Endothelial cell of umbilical vein (primary cell): ENCODE measurements at regions not wholly inside any gene's neighbourhood (a gene's known extent, or its start where the extent isn't known, plus 50 kb on each side); places are given as distances from the start of the nearest gene placed in this dataset.

Experiments
- BruUV-seq: library from RNA; stranded (reverse); fragments of 400-500 nt; replicated peaks from 2 replicates; lab custom pipeline; 2021; lab: Mats Ljungman, UMichigan
- CTCF ChIA-PET: fragments of 300-600, 350-600 bp; sonication (Branson Sonifier 250); formaldehyde crosslinking; loops from one replicate; lab custom pipeline; 2021; ENCODE audit warnings: antibody characterized with exemption, inconsistent platforms; lab: Charles Lee
- POLR2A ChIA-PET: fragments of 300-600, 350-600 bp; sonication (Branson Sonifier 250); formaldehyde crosslinking; loops from one replicate; lab custom pipeline; 2021; ENCODE audit warnings: antibody characterized with exemption, inconsistent platforms; lab: Charles Lee
- DNase-seq: peaks from one replicate; pipeline ENCODE4 v3.0.0-alpha.2; 2011; ENCODE audit warnings: low read depth, low spot score
- FAIRE-seq: peaks from 2 replicates; lab custom pipeline; 2011; peaks lifted over from hg19 to GRCh38; lab: Jason Lieb, UNC
- H2AFZ ChIP-seq: 2 replicates; pipeline ENCODE4 v1.6.0; 2012; ENCODE audit warnings: low read depth, low read length, control low read depth, inconsistent platforms
- H3K27ac ChIP-seq: 2 replicates; pipeline ENCODE4 v1.5.1; 2011; ENCODE audit warnings: low read depth, mild to moderate bottlenecking, control low read depth, low read length, moderate library complexity; ENCODE audit not compliant: insufficient read depth
- H3K27me3 ChIP-seq, 2 experiments: 2 replicates each; pipeline versions ENCODE4 v1.6.0 to v1.6.1; 2011; ENCODE audit warnings: low read length in 2 of 2, mixed read lengths in 1 of 2; ENCODE audit not compliant: control insufficient read depth in 2 of 2, insufficient read depth in 2 of 2
- H3K36me3 ChIP-seq, 2 experiments: 2 replicates in 1 of 2; 3 replicates in 1 of 2; pipeline ENCODE4 v1.5.1; 2011; ENCODE audit warnings: low read length in 2 of 2, mild to moderate bottlenecking in 1 of 2, moderate library complexity in 1 of 2; ENCODE audit not compliant: control insufficient read depth in 2 of 2, insufficient read depth in 2 of 2; ENCODE audit errors: extremely low read depth in 1 of 2
- H3K4me1 ChIP-seq: 3 replicates; pipeline ENCODE4 v1.5.1; 2011; ENCODE audit warnings: mild to moderate bottlenecking, low read length; ENCODE audit not compliant: control insufficient read depth, insufficient read depth; ENCODE audit errors: extremely low read depth
- H3K4me2 ChIP-seq: 2 replicates; pipeline ENCODE4 v1.6.1; 2011; ENCODE audit warnings: low read length, control low read depth, mixed read lengths; ENCODE audit not compliant: insufficient read depth
- H3K4me3 ChIP-seq, 3 experiments: fragments of 200-600 bp in 1 of 3; sonication (generic), shearing (Covaris generic) in 1 of 3; replicated peaks in 1 of 3; 2 replicates each; pipeline ENCODE4 v1.5.1; 2011 to 2016; ENCODE audit warnings: control low read depth in 3 of 3, low read length in 3 of 3, mild to moderate bottlenecking in 2 of 3, inconsistent platforms in 1 of 3, low read depth in 1 of 3, moderate library complexity in 1 of 3; ENCODE audit not compliant: insufficient read depth in 1 of 3
- H3K79me2 ChIP-seq: 2 replicates; pipeline ENCODE4 v1.6.0; 2012; ENCODE audit warnings: low read length, inconsistent platforms; ENCODE audit not compliant: control insufficient read depth, insufficient read depth
- H3K9ac ChIP-seq: replicated peaks from 2 replicates; pipeline ENCODE3; 2011; ENCODE audit warnings: low read length, control low read depth; ENCODE audit not compliant: insufficient read depth; ENCODE audit errors: extremely low read depth
- H3K9me1 ChIP-seq: replicated peaks from 3 replicates; pipeline ENCODE4 v1.6.0; 2011; ENCODE audit warnings: mild to moderate bottlenecking, low read length; ENCODE audit not compliant: control insufficient read depth, insufficient read depth; ENCODE audit errors: extremely low read depth
- H3K9me3 ChIP-seq: replicated peaks from 2 replicates; pipeline ENCODE4 v1.5.1; 2012; ENCODE audit warnings: low read length, inconsistent platforms; ENCODE audit not compliant: control insufficient read depth, insufficient read depth
- H4K20me1 ChIP-seq: replicated peaks from 2 replicates; pipeline ENCODE3; 2011; ENCODE audit warnings: mild to moderate bottlenecking, low read length; ENCODE audit not compliant: control insufficient read depth, insufficient read depth; ENCODE audit errors: extremely low read depth
- EZH2 ChIP-seq: IDR thresholded peaks from 2 replicates; pipeline ENCODE4 v1.6.1; 2012; ENCODE audit warnings: borderline replicate concordance, low read depth, mild to moderate bottlenecking, moderate library complexity, low read length, inconsistent platforms; ENCODE audit not compliant: severe bottlenecking
- FOS ChIP-seq: IDR thresholded peaks from 2 replicates; pipeline ENCODE4 v1.6.1; 2011; ENCODE audit warnings: mild to moderate bottlenecking, low read length, moderate library complexity, borderline replicate concordance; ENCODE audit not compliant: insufficient read depth
- GATA2 ChIP-seq: IDR thresholded peaks from 2 replicates; pipeline ENCODE4 v1.7.0; 2011; ENCODE audit warnings: low read depth, mild to moderate bottlenecking, moderate library complexity, mixed read lengths, low read length; ENCODE audit not compliant: insufficient read length, insufficient read depth
- JUN ChIP-seq: IDR thresholded peaks from 2 replicates; pipeline ENCODE4 v1.6.1; 2011; ENCODE audit warnings: borderline replicate concordance, low read depth; ENCODE audit not compliant: insufficient read length, insufficient read depth
- MYC ChIP-seq: IDR thresholded peaks from one replicate; pipeline ENCODE4 v1.6.1; 2011; ENCODE audit warnings: mild to moderate bottlenecking, low read depth, low read length
- POLR2A ChIP-seq: IDR thresholded peaks from 2 replicates; pipeline ENCODE4 v1.6.1; 2012; ENCODE audit warnings: low read depth, mild to moderate bottlenecking, control low read depth, low read length
- POLR2AphosphoS5 ChIP-seq: IDR thresholded peaks from 2 replicates; pipeline ENCODE4 v1.6.1; 2012; ENCODE audit warnings: low read depth, mild to moderate bottlenecking, control low read depth, low read length, moderate library complexity; ENCODE audit not compliant: insufficient read depth
- dilution Hi-C: fragments of 300-500 bp; cut with MboI; formaldehyde crosslinking; loops from one replicate; pipeline ENCODE4 v1.15.0; 2019; ENCODE audit warnings: low sequenced_read_pairs; ENCODE audit not compliant: extremely low pct_ligation_motif_present
- intact Hi-C: fragments of 100-400 bp; cut with micrococcal nuclease; formaldehyde crosslinking; loops from one replicate; pipeline ENCODE4 v1.10.0; 2022
- TF ChIP-seq, protein P1 (sequence below), 2 donors: IDR thresholded peaks; 1 replicate in 1 of 2; 2 replicates in 1 of 2; pipeline ENCODE4 v1.5.1; 2011; ENCODE audit warnings: low read length in 2 of 2, mild to moderate bottlenecking in 2 of 2, moderate library complexity in 2 of 2, control low read depth in 1 of 2, inconsistent platforms in 1 of 2, low read depth in 1 of 2; ENCODE audit not compliant: insufficient read depth in 1 of 2; ENCODE audit errors: extremely low read depth in 1 of 2
- TF ChIP-seq, protein P2 (sequence below): IDR thresholded peaks from 2 replicates; pipeline ENCODE4 v1.6.1; 2011; ENCODE audit not compliant: insufficient read depth, insufficient read length

DNA sequence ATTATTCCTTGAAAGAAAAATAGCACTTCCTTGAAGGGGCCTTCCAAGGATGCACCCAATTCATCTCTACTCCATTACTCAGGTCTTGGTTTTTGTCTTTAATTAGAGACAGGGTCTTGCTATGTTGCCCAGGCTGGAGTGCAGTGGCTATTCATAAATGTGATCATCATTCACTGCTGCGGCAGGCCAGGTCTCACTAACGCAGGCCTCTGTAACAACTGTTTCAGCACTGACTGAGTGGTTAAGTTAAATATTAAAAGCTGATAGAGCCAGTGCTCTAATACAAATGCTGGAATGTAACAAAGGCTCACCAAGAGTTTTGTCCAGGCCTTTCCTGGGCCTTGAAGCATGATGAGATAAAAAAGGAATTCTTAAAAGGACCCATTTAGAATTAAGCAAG lies 61.4 kb upstream of the GNAZ start:
- Histone ChIP-seq H2AFZ (no peak overlapping the region), H3K4me1 (no peaks in the 10 kb centered on the region), H3K4me2 (no peak overlapping the region), H3K27ac (no peak overlapping the region), H3K79me2 (no peaks in the 10 kb centered on the region), H3K36me3 (no peaks in the 10 kb centered on the region), H3K9ac (no peak overlapping the region), H3K27me3 (peaks cover 2 to 4% of the 10 kb centered on the region in 2 experiments), H3K9me1 (no peaks in the 10 kb centered on the region), H3K9me3 (no peaks in the 10 kb centered on the region), H4K20me1 (no peaks in the 10 kb centered on the region), H3K4me3 (no peak overlapping the region)
- dilution Hi-C loops: no loop called here
- TF ChIP-seq FOS (no peak), POLR2AphosphoS5 (no peak), EZH2 (no peak), JUN (no peak), GATA2 (no peak), POLR2A (no peak), MYC (no peak)
- TF ChIP-seq, protein P1, sequence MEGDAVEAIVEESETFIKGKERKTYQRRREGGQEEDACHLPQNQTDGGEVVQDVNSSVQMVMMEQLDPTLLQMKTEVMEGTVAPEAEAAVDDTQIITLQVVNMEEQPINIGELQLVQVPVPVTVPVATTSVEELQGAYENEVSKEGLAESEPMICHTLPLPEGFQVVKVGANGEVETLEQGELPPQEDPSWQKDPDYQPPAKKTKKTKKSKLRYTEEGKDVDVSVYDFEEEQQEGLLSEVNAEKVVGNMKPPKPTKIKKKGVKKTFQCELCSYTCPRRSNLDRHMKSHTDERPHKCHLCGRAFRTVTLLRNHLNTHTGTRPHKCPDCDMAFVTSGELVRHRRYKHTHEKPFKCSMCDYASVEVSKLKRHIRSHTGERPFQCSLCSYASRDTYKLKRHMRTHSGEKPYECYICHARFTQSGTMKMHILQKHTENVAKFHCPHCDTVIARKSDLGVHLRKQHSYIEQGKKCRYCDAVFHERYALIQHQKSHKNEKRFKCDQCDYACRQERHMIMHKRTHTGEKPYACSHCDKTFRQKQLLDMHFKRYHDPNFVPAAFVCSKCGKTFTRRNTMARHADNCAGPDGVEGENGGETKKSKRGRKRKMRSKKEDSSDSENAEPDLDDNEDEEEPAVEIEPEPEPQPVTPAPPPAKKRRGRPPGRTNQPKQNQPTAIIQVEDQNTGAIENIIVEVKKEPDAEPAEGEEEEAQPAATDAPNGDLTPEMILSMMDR (IDR thresholded peaks at IDR 0.05; ENCODE audit: extremely low read depth in 1 of 2, insufficient read depth in 1 of 2, low read depth in 1 of 2, low read length in 2 of 2): no peak
- TF ChIP-seq, protein P2, sequence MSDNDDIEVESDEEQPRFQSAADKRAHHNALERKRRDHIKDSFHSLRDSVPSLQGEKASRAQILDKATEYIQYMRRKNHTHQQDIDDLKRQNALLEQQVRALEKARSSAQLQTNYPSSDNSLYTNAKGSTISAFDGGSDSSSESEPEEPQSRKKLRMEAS: no peak
- intact Hi-C loops: no loop called here
- FAIRE-seq: no peak
- CTCF ChIA-PET: no interaction called here
- BruUV-seq: no TSS peak
- POLR2A ChIA-PET: no interaction called here
- no peak for DNase-seq
